H1 (cell line): ENCODE measurements at regions not wholly inside any gene's neighbourhood (a gene's known extent, or its start where the extent isn't known, plus 50 kb on each side); places are given as distances from the start of the nearest gene placed in this dataset.

Source experiments
- ASH2L ChIP-seq: fragments of 200-600, 300-600 bp; sonication (generic); IDR thresholded peaks from one replicate; pipeline ENCODE4 v1.7.1; 2017; ENCODE audit warnings: low read length
- ATF2 ChIP-seq: IDR thresholded peaks from 2 replicates; pipeline ENCODE4 v1.6.1; 2012; ENCODE audit warnings: low read length, inconsistent platforms
- CTBP2 ChIP-seq: IDR thresholded peaks from 2 replicates; pipeline ENCODE4 v1.7.0; 2011; ENCODE audit warnings: borderline replicate concordance, mild to moderate bottlenecking, moderate library complexity, mixed read lengths, low read length; ENCODE audit not compliant: insufficient read depth, insufficient read length
- SP4 ChIP-seq: IDR thresholded peaks from 2 replicates; pipeline ENCODE4 v1.6.1; 2012; ENCODE audit warnings: low read length, inconsistent platforms
- SUZ12 ChIP-seq: fragments of 200-600 bp; sonication (generic); IDR thresholded peaks from 2 replicates; pipeline ENCODE4 v1.6.1; 2012; ENCODE audit warnings: mild to moderate bottlenecking, inconsistent platforms, low read length, moderate library complexity, mixed read lengths
- TF ChIP-seq, protein P1 (sequence below), 3 experiments: IDR thresholded peaks; 1 replicate in 2 of 3; 2 replicates in 1 of 3; pipeline versions ENCODE4 v1.5.1 to v1.6.1; 2011; ENCODE audit warnings: low read length in 3 of 3, mild to moderate bottlenecking in 3 of 3, inconsistent platforms in 2 of 3, low read depth in 1 of 3, moderate library complexity in 1 of 3; ENCODE audit not compliant: insufficient read depth in 1 of 3; ENCODE audit errors: control extremely low read depth in 1 of 3

DNA sequence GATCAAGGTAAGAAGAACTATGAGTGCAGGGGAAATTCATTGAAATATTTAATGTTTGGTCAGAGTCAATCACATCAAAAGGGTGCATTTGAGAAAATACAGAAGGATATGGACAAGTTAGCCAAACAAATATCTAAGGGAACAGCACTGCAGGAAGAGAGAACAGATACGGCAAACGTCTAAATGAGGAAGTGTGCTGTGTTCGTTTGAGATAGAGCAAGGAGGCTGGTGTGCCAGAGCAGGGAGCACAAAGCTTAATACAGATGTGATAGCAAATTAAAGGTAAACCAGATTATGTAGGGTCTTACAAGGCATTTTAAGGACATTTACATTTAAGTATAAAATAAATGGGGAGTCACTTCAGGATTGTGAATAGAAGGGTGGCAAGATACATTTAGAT, 241.3 kb upstream of the ZNF804A start (continued):
- TF ChIP-seq ATF2, result no peak
- TF ChIP-seq, protein P1, sequence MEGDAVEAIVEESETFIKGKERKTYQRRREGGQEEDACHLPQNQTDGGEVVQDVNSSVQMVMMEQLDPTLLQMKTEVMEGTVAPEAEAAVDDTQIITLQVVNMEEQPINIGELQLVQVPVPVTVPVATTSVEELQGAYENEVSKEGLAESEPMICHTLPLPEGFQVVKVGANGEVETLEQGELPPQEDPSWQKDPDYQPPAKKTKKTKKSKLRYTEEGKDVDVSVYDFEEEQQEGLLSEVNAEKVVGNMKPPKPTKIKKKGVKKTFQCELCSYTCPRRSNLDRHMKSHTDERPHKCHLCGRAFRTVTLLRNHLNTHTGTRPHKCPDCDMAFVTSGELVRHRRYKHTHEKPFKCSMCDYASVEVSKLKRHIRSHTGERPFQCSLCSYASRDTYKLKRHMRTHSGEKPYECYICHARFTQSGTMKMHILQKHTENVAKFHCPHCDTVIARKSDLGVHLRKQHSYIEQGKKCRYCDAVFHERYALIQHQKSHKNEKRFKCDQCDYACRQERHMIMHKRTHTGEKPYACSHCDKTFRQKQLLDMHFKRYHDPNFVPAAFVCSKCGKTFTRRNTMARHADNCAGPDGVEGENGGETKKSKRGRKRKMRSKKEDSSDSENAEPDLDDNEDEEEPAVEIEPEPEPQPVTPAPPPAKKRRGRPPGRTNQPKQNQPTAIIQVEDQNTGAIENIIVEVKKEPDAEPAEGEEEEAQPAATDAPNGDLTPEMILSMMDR (IDR thresholded peaks at IDR 0.05; ENCODE audit: control extremely low read depth in 1 of 3, insufficient read depth in 1 of 3, low read depth in 1 of 3, low read length in 3 of 3), result no peak
- TF ChIP-seq CTBP2, result no peak
- TF ChIP-seq ASH2L, result no peak
- TF ChIP-seq SP4, result no peak
- TF ChIP-seq SUZ12, result no peak
